Endothelial cell of umbilical vein (primary cell): ENCODE measurements at regions not wholly inside any gene's neighbourhood (a gene's known extent, or its start where the extent isn't known, plus 50 kb on each side); places are given as distances from the start of the nearest gene placed in this dataset.

Experiments
- GATA2 ChIP-seq: IDR thresholded peaks from 2 replicates; pipeline ENCODE4 v1.7.0; 2011; ENCODE audit warnings: low read depth, mild to moderate bottlenecking, moderate library complexity, mixed read lengths, low read length; ENCODE audit not compliant: insufficient read length, insufficient read depth
- JUN ChIP-seq: IDR thresholded peaks from 2 replicates; pipeline ENCODE4 v1.6.1; 2011; ENCODE audit warnings: borderline replicate concordance, low read depth; ENCODE audit not compliant: insufficient read length, insufficient read depth
- POLR2AphosphoS5 ChIP-seq: IDR thresholded peaks from 2 replicates; pipeline ENCODE4 v1.6.1; 2012; ENCODE audit warnings: low read depth, mild to moderate bottlenecking, control low read depth, low read length, moderate library complexity; ENCODE audit not compliant: insufficient read depth
- TF ChIP-seq, protein P1 (sequence below), 2 donors: IDR thresholded peaks; 1 replicate in 1 of 2; 2 replicates in 1 of 2; pipeline ENCODE4 v1.5.1; 2011; ENCODE audit warnings: low read length in 2 of 2, mild to moderate bottlenecking in 2 of 2, moderate library complexity in 2 of 2, control low read depth in 1 of 2, inconsistent platforms in 1 of 2, low read depth in 1 of 2; ENCODE audit not compliant: insufficient read depth in 1 of 2; ENCODE audit errors: extremely low read depth in 1 of 2

DNA sequence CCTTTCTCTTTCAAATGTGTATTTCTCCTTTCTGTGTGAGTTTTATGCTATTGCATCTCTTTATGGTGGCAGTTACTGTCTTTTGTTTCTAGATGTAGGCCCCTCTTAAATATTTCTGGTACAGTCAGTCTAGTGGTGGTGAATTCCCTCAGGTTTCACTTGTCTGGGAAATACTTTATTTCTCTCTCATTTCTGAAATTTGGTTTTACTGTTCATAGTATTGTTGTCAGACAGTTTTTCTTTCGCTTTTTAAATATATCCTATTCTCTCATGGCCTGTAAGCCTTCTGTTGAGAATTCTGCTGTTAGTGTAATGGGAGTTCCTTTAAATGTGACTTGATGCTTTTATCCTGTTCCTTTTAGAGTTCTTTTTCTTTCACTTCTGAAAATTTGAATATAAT is 874.0 kb downstream of the PLOD2 start:
- TF ChIP-seq JUN (no peak), POLR2AphosphoS5 (no peak), GATA2 (no peak)
- TF ChIP-seq, protein P1, sequence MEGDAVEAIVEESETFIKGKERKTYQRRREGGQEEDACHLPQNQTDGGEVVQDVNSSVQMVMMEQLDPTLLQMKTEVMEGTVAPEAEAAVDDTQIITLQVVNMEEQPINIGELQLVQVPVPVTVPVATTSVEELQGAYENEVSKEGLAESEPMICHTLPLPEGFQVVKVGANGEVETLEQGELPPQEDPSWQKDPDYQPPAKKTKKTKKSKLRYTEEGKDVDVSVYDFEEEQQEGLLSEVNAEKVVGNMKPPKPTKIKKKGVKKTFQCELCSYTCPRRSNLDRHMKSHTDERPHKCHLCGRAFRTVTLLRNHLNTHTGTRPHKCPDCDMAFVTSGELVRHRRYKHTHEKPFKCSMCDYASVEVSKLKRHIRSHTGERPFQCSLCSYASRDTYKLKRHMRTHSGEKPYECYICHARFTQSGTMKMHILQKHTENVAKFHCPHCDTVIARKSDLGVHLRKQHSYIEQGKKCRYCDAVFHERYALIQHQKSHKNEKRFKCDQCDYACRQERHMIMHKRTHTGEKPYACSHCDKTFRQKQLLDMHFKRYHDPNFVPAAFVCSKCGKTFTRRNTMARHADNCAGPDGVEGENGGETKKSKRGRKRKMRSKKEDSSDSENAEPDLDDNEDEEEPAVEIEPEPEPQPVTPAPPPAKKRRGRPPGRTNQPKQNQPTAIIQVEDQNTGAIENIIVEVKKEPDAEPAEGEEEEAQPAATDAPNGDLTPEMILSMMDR (IDR thresholded peaks at IDR 0.05; ENCODE audit: extremely low read depth in 1 of 2, insufficient read depth in 1 of 2, low read depth in 1 of 2, low read length in 2 of 2), result no peak
